ENCODE measurements at regions not wholly inside any gene's neighbourhood (a gene's known extent, or its start where the extent isn't known, plus 50 kb on each side); places are given as distances from the start of the nearest gene placed in this dataset.
"Not testable (repeated sequence)": the region's sequence is repeated elsewhere in the genome, so short reads cannot be mapped to it uniquely, and the experiment has no call there.

- no peak for DNase-seq (ENCODE audit: low read depth in 2 of 2)
- H3K4me3 ChIP-seq (replicated peaks in 1 of 2; ENCODE audit: low read depth in 2 of 2, low read length in 2 of 2) = no peak overlapping the region
- TF ChIP-seq CTCF (IDR thresholded peaks at IDR 0.05; ENCODE audit: low read depth, low read length) = no peak
Measured at GRCh38 chr3:18556001-18556408, 130.9 kb upstream of the SATB1 start.

- not testable (repeated sequence) for H3K4me3 ChIP-seq (replicated peaks in 1 of 2; ENCODE audit: low read depth in 2 of 2, low read length in 2 of 2); DNase-seq (ENCODE audit: low read depth in 2 of 2)
Measured at GRCh38 chr3:18552579-18553105, 127.5 kb upstream of the SATB1 start.

- no peak overlapping the region for H3K4me3 ChIP-seq (replicated peaks in 1 of 2; ENCODE audit: low read depth in 2 of 2, low read length in 2 of 2)
- TF ChIP-seq CTCF (IDR thresholded peaks at IDR 0.05; ENCODE audit: low read depth, low read length) = no peak
- DNase-seq (ENCODE audit: low read depth in 2 of 2) = no peak
Measured at GRCh38 chr3:18546632-18547031, 121.5 kb upstream of the SATB1 start.

- TF ChIP-seq CTCF (IDR thresholded peaks at IDR 0.05; ENCODE audit: low read depth, low read length) = no peak
- no peak for DNase-seq (ENCODE audit: low read depth in 2 of 2)
- no peak overlapping the region for H3K4me3 ChIP-seq (replicated peaks in 1 of 2; ENCODE audit: low read depth in 2 of 2, low read length in 2 of 2)
Measured at GRCh38 chr3:18544146-18544545, 119.0 kb upstream of the SATB1 start.

- H3K4me3 ChIP-seq (replicated peaks in 1 of 2; ENCODE audit: low read depth in 2 of 2, low read length in 2 of 2) = no peak overlapping the region
- DNase-seq (ENCODE audit: low read depth in 2 of 2) = no peak
Measured at GRCh38 chr3:18538463-18539230, 113.5 kb upstream of the SATB1 start.

GRCh38 chr3:18533039-18533438 lies 107.9 kb upstream of the SATB1 start:
- H3K4me3 ChIP-seq (replicated peaks in 1 of 2; ENCODE audit: low read depth in 2 of 2, low read length in 2 of 2) = no peak overlapping the region
- no peak for DNase-seq (ENCODE audit: low read depth in 2 of 2)
- TF ChIP-seq CTCF (IDR thresholded peaks at IDR 0.05; ENCODE audit: low read depth, low read length) = no peak

More at GRCh38 chr3:18538463-18539230, 113.5 kb upstream of the SATB1 start:
- TF ChIP-seq CTCF (IDR thresholded peaks at IDR 0.05; ENCODE audit: low read depth, low read length) = no peak

GRCh38 chr3:18531662-18532061 lies 106.5 kb upstream of the SATB1 start:
- no peak for DNase-seq (ENCODE audit: low read depth in 2 of 2)
- no peak for TF ChIP-seq CTCF (IDR thresholded peaks at IDR 0.05; ENCODE audit: low read depth, low read length)
- no peak overlapping the region for H3K4me3 ChIP-seq (replicated peaks in 1 of 2; ENCODE audit: low read depth in 2 of 2, low read length in 2 of 2)
